GM23338 (cell line): ENCODE measurements at regions not wholly inside any gene's neighbourhood (a gene's known extent, or its start where the extent isn't known, plus 50 kb on each side); places are given as distances from the start of the nearest gene placed in this dataset.

Source experiments
- ATAC-seq: fragments of 200-7000 bp; cut with Tn5 transposase; 3 replicates; pipeline ENCODE4 v1.9.1; 2020
- DNase-seq: peaks from one replicate; pipeline ENCODE4 v3.0.0-alpha.2; 2015; ENCODE audit warnings: low spot score
- H2AFZ ChIP-seq: fragments of 200-600 bp; sonication (generic); 2 replicates; pipeline ENCODE4 v1.8.0; 2016; ENCODE audit warnings: antibody characterized with exemption, mild to moderate bottlenecking, moderate library complexity
- H3F3A ChIP-seq: fragments of 200-600 bp; sonication (generic); replicated peaks from 2 replicates; pipeline ENCODE4 v1.8.0; 2017; ENCODE audit warnings: antibody characterized with exemption, mixed run types, low read depth
- H3K27ac ChIP-seq: fragments of 200-600 bp; sonication (generic); 2 replicates; pipeline ENCODE4 v1.6.1; 2016; ENCODE audit warnings: low read depth
- H3K27me3 ChIP-seq: fragments of 200-600 bp; sonication (generic); 2 replicates; pipeline ENCODE4 v1.8.0; 2016; ENCODE audit warnings: mild to moderate bottlenecking, mixed run types, moderate library complexity; ENCODE audit not compliant: insufficient read depth
- H3K36me3 ChIP-seq: fragments of 200-600 bp; sonication (generic); 2 replicates; pipeline ENCODE4 v1.8.0; 2016; ENCODE audit warnings: mild to moderate bottlenecking; ENCODE audit not compliant: insufficient read depth
- H3K4me1 ChIP-seq: fragments of 200-600 bp; sonication (generic); 2 replicates; pipeline ENCODE4 v1.8.0; 2016; ENCODE audit warnings: mild to moderate bottlenecking, moderate library complexity; ENCODE audit not compliant: insufficient read depth
- H3K4me2 ChIP-seq: fragments of 200-600 bp; sonication (generic); 2 replicates; pipeline ENCODE4 v1.7.1; 2017; ENCODE audit warnings: mixed run types
- H3K4me3 ChIP-seq: fragments of 200-600 bp; sonication (generic); 2 replicates; pipeline ENCODE4 v1.6.1; 2016; ENCODE audit warnings: mixed run types
- H3K79me2 ChIP-seq: fragments of 200-600 bp; sonication (generic); replicated peaks from 2 replicates; pipeline ENCODE4 v1.8.0; 2017; ENCODE audit warnings: mild to moderate bottlenecking; ENCODE audit not compliant: insufficient read depth
- H3K9me2 ChIP-seq: fragments of 200-600 bp; sonication (generic); 2 replicates; pipeline ENCODE4 v1.8.0; 2017; ENCODE audit not compliant: insufficient read depth
- H4K20me1 ChIP-seq: fragments of 200-600 bp; sonication (generic); replicated peaks from 2 replicates; pipeline ENCODE4 v1.8.0; 2017; ENCODE audit warnings: mild to moderate bottlenecking; ENCODE audit not compliant: insufficient read depth
- H3K27ac Mint-ChIP-seq: 2 replicates; pipeline ENCODE4 v1.8.0; 2020; ENCODE audit warnings: inconsistent platforms, mild to moderate bottlenecking, moderate library complexity, mixed read lengths
- H3K27me3 Mint-ChIP-seq: 3 replicates; pipeline ENCODE4 v1.8.0; 2022; ENCODE audit warnings: low read depth, mild to moderate bottlenecking, moderate library complexity, mixed read lengths, inconsistent platforms; ENCODE audit not compliant: insufficient read depth, poor library complexity
- H3K36me3 Mint-ChIP-seq: 3 replicates; pipeline ENCODE4 v1.8.0; 2021; ENCODE audit warnings: low read depth, mild to moderate bottlenecking, inconsistent platforms, moderate library complexity, mixed read lengths
- H3K4me1 Mint-ChIP-seq: 3 replicates; pipeline ENCODE4 v1.8.0; 2020; ENCODE audit warnings: mild to moderate bottlenecking, inconsistent platforms, mixed read lengths
- H3K4me3 Mint-ChIP-seq: 3 replicates; pipeline ENCODE4 v1.8.0; 2021; ENCODE audit warnings: moderate library complexity, mild to moderate bottlenecking, inconsistent platforms, mixed read lengths
- H3K9me3 Mint-ChIP-seq: 3 replicates; pipeline ENCODE4 v1.8.0; 2020; ENCODE audit warnings: moderate library complexity, mild to moderate bottlenecking, inconsistent platforms, mixed read lengths
- EZH2 ChIP-seq: fragments of 200-600 bp; sonication (generic); IDR thresholded peaks from one replicate; pipeline ENCODE4 v1.8.0; 2017; ENCODE audit warnings: antibody characterized with exemption, mild to moderate bottlenecking, low read depth; ENCODE audit not compliant: unreplicated experiment
- EZH2phosphoT487 ChIP-seq: fragments of 200-600 bp; sonication (generic); IDR thresholded peaks from one replicate; pipeline ENCODE4 v1.8.1; 2018; ENCODE audit warnings: antibody characterized with exemption; ENCODE audit not compliant: unreplicated experiment
- POLR2AphosphoS5 ChIP-seq: IDR thresholded peaks from 2 replicates; pipeline ENCODE4 v1.6.1; 2016; ENCODE audit warnings: antibody characterized with exemption, low read depth
- ZNF114 ChIP-seq: fragments of 250-450 bp; sonication (Bioruptor Pico); IDR thresholded peaks from 2 replicates; pipeline ENCODE4 v1.5.0; 2020; ENCODE audit warnings: mild to moderate bottlenecking, moderate library complexity
- ZNF331 ChIP-seq: fragments of 250-450 bp; sonication (Bioruptor Pico); IDR thresholded peaks from 2 replicates; pipeline ENCODE4 v1.5.0; 2020; ENCODE audit warnings: low read depth, mild to moderate bottlenecking, moderate library complexity
- TF ChIP-seq, protein P1 (sequence below): fragments of 250-450 bp; sonication (Bioruptor Pico); IDR thresholded peaks from 2 replicates; pipeline ENCODE4 v1.5.0; 2020; ENCODE audit warnings: mild to moderate bottlenecking, moderate library complexity
- TF ChIP-seq, protein P2 (sequence below): IDR thresholded peaks from one replicate; pipeline ENCODE4 v1.6.1; 2018; ENCODE audit warnings: antibody characterized with exemption; ENCODE audit not compliant: unreplicated experiment

DNA sequence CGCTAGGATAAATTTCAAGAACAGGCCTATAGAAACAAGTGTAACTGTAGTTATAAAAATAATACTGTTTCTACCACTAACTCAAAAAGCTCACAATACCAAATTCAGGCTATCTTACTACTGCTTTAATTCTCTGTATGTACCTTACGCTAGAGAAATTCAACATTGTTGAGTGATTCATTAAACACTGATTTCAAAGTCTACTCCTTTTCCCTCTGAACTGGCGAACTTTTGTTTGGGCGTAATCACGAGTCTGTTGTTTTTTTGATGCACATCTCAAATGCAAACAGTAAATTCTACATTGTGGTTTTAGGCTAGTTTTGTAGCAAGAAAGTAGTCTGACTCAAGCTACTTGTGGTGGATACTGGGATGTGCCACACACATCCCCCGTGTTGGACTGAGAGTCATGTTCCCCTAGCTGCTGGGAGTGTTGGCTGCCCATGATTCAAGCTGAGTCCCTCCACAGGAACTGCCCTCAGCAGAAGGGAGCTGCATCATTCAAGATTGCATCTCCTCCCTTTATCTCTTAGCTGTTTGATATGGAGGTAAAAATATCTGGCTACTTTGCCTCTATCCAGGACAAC, 406.1 kb downstream of the RAPGEF2 start (continued):
- TF ChIP-seq, protein P1, sequence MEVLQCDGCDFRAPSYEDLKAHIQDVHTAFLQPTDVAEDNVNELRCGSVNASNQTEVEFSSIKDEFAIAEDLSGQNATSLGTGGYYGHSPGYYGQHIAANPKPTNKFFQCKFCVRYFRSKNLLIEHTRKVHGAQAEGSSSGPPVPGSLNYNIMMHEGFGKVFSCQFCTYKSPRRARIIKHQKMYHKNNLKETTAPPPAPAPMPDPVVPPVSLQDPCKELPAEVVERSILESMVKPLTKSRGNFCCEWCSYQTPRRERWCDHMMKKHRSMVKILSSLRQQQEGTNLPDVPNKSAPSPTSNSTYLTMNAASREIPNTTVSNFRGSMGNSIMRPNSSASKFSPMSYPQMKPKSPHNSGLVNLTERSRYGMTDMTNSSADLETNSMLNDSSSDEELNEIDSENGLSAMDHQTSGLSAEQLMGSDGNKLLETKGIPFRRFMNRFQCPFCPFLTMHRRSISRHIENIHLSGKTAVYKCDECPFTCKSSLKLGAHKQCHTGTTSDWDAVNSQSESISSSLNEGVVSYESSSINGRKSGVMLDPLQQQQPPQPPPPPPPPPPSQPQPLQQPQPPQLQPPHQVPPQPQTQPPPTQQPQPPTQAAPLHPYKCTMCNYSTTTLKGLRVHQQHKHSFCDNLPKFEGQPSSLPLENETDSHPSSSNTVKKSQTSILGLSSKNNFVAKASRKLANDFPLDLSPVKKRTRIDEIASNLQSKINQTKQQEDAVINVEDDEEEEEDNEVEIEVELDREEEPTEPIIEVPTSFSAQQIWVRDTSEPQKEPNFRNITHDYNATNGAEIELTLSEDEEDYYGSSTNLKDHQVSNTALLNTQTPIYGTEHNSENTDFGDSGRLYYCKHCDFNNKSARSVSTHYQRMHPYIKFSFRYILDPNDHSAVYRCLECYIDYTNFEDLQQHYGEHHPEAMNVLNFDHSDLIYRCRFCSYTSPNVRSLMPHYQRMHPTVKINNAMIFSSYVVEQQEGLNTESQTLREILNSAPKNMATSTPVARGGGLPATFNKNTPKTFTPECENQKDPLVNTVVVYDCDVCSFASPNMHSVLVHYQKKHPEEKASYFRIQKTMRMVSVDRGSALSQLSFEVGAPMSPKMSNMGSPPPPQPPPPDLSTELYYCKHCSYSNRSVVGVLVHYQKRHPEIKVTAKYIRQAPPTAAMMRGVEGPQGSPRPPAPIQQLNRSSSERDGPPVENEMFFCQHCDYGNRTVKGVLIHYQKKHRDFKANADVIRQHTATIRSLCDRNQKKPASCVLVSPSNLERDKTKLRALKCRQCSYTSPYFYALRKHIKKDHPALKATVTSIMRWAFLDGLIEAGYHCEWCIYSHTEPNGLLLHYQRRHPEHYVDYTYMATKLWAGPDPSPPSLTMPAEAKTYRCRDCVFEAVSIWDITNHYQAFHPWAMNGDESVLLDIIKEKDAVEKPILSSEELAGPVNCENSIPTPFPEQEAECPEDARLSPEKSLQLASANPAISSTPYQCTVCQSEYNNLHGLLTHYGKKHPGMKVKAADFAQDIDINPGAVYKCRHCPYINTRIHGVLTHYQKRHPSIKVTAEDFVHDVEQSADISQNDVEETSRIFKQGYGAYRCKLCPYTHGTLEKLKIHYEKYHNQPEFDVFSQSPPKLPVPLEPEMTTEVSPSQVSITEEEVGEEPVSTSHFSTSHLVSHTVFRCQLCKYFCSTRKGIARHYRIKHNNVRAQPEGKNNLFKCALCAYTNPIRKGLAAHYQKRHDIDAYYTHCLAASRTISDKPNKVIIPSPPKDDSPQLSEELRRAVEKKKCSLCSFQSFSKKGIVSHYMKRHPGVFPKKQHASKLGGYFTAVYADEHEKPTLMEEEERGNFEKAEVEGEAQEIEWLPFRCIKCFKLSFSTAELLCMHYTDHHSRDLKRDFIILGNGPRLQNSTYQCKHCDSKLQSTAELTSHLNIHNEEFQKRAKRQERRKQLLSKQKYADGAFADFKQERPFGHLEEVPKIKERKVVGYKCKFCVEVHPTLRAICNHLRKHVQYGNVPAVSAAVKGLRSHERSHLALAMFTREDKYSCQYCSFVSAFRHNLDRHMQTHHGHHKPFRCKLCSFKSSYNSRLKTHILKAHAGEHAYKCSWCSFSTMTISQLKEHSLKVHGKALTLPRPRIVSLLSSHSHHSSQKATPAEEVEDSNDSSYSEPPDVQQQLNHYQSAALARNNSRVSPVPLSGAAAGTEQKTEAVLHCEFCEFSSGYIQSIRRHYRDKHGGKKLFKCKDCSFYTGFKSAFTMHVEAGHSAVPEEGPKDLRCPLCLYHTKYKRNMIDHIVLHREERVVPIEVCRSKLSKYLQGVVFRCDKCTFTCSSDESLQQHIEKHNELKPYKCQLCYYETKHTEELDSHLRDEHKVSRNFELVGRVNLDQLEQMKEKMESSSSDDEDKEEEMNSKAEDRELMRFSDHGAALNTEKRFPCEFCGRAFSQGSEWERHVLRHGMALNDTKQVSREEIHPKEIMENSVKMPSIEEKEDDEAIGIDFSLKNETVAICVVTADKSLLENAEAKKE (CRISPR knock-in tag) = no peak
- no peak for TF ChIP-seq ZNF331
- no peak for TF ChIP-seq POLR2AphosphoS5
- TF ChIP-seq, protein P2, sequence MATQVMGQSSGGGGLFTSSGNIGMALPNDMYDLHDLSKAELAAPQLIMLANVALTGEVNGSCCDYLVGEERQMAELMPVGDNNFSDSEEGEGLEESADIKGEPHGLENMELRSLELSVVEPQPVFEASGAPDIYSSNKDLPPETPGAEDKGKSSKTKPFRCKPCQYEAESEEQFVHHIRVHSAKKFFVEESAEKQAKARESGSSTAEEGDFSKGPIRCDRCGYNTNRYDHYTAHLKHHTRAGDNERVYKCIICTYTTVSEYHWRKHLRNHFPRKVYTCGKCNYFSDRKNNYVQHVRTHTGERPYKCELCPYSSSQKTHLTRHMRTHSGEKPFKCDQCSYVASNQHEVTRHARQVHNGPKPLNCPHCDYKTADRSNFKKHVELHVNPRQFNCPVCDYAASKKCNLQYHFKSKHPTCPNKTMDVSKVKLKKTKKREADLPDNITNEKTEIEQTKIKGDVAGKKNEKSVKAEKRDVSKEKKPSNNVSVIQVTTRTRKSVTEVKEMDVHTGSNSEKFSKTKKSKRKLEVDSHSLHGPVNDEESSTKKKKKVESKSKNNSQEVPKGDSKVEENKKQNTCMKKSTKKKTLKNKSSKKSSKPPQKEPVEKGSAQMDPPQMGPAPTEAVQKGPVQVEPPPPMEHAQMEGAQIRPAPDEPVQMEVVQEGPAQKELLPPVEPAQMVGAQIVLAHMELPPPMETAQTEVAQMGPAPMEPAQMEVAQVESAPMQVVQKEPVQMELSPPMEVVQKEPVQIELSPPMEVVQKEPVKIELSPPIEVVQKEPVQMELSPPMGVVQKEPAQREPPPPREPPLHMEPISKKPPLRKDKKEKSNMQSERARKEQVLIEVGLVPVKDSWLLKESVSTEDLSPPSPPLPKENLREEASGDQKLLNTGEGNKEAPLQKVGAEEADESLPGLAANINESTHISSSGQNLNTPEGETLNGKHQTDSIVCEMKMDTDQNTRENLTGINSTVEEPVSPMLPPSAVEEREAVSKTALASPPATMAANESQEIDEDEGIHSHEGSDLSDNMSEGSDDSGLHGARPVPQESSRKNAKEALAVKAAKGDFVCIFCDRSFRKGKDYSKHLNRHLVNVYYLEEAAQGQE = no peak

DNA sequence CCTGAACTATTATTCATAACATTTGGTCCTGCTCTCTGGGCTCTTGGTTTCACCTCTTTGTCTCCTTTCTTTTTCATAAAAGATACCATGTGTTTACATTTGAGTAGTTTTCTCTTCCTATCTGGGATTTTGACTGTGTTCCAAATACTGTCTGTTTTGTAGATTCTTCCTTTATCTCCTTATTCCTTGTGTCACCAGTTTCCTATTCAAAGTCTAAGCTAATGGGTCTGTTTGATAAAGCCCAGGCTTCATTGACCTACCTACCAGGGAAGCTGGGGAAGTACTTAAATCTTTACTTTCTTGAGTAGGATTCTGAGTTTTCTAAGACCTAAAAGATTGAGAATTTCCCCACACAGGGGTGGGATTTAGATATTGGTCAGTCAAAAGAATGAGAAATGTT, 409.5 kb downstream of the RAPGEF2 start:
- Mint-ChIP-seq H3K27me3 (no peaks in the 10 kb centered on the region), H3K36me3 (peaks cover 3% of the 10 kb centered on the region; the same call in 1 of the 3 replicates), H3K4me3 (no peak overlapping the region), H3K4me1 (no peaks in the 10 kb centered on the region), H3K27ac (no peak overlapping the region), H3K9me3 (peaks cover 3% of the 10 kb centered on the region; the same call in 1 of the 3 replicates)
- Histone ChIP-seq H3F3A (no peaks in the 10 kb centered on the region), H3K27me3 (no peaks in the 10 kb centered on the region), H4K20me1 (no peaks in the 10 kb centered on the region), H3K4me3 (no peak overlapping the region), H3K27ac (no peak overlapping the region), H3K36me3 (no peaks in the 10 kb centered on the region), H3K9me2 (peaks cover 5% of the 10 kb centered on the region; the same call in 1 of the 2 replicates), H3K4me2 (no peak overlapping the region), H2AFZ (0 out of 2 replicates have a peak overlapping the region, but pooled peaks have one; percentile 14), H3K4me1 (no peaks in the 10 kb centered on the region), H3K79me2 (no peaks in the 10 kb centered on the region)
- DNase-seq (no peak), ATAC-seq (no peak)
- TF ChIP-seq EZH2 (no peak), ZNF114 (CRISPR knock-in tag) (no peak), EZH2phosphoT487 (no peak)
- TF ChIP-seq, protein P2 = no peak
